ENCODE measurements at regions not wholly inside any gene's neighbourhood (a gene's known extent, or its start where the extent isn't known, plus 50 kb on each side); places are given as distances from the start of the nearest gene placed in this dataset.
"Not testable (repeated sequence)": the region's sequence is repeated elsewhere in the genome, so short reads cannot be mapped to it uniquely, and the experiment has no call there.

- not testable (repeated sequence) for DNase-seq (ENCODE audit: low spot score); FAIRE-seq
Observed at GRCh38 chr9:39559384-39559783, 203.9 kb downstream of the SPATA31A1 start.

- not testable (repeated sequence) for FAIRE-seq; DNase-seq (ENCODE audit: low spot score)
Observed at GRCh38 chr9:39566782-39567181, 211.3 kb downstream of the SPATA31A1 start.

DNA sequence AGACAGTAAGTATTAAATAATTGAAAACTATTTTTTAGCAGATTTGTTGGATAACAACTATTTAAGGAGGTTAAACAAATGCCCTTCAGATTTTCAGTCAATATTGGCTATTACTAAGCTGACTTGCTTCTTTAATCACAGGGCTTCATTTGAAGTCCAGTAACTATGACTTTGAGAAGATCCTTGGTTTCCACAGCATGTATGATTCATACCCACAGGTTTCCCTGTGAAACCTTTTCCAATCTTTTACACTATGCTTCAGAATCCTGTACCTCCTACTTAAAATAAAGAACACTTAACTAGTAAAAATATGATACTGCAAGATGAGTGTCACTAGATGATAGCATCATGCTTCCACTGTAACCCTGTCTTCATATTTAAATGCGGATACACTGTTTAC lies 211.9 kb downstream of the SPATA31A1 start:
- DNase-seq (ENCODE audit: low spot score); FAIRE-seq: not testable (repeated sequence)

DNA sequence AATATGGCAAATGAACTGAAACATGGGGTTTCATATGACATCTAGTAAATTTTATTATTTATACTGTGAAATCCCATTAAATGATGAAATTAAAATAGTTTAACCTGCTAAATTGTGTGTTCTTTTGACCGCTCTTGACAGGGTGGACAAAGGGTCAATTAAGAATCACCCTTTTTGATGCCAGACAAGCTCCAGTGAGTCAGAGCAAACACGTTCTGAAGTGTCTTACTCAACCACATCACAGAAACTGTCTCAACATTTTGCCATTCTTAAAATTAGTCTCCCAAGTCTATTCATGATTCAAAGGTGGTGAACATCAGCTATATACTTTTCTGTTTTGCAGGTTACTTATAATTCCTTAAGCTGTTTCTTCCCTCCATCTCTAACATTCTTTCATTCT lies 213.4 kb downstream of the SPATA31A1 start:
- DNase-seq (ENCODE audit: low spot score); FAIRE-seq: not testable (repeated sequence)

DNA sequence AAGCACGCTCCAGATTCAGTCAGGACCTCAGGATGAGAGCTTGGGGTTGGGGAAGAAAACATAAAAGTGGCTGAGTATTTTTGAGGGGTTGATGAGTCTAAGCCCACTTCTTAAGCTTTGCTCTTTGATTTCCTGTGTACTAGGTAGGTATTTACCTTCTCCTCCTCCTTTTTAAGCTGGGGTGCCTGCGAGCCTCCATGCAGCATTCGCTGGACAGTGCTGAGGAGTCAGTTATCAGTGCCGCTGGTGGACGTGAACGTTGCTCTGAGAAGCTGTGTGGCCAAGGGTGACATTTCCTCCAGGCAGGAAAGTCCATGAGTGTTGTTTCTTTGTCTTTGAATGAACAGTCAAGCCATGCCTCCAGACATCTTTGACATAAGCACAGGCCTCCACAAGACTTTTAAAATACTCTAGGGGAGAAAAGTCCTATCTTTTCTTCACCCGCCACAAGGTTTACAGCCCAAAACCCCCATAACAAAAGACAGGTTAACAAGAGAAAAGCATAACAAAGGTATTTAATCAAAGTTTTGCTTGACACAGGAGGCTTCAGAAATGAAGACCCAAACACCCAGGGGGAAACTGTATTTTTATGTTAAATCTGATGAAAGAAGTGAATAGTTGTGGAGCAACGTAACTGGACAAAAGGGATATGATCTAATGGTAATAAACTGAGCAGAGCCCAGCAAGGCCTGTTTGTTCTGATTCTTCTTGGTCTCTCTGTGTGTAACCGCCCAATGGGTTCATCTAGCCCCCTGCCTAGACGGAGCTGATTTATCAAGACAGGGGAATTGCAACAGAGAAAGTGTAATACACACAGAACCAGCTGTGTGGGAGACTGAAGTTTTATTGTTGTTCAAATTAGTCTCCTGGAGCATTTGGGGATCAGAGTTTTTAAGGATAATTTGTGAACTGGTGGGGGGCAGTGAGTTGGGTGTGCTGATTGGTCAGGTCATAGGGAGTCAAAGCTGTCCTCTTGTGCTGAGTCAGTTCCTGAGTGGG lies 217.9 kb downstream of the SPATA31A1 start:
- DNase-seq (ENCODE audit: low spot score); FAIRE-seq: not testable (repeated sequence)

GRCh38 chr9:39579000-39579399 lies 223.5 kb downstream of the SPATA31A1 start:
- not testable (repeated sequence) for DNase-seq (ENCODE audit: low spot score); FAIRE-seq

GRCh38 chr9:39581296-39581695 lies 225.8 kb downstream of the SPATA31A1 start:
- DNase-seq (ENCODE audit: low spot score); FAIRE-seq: not testable (repeated sequence)

GRCh38 chr9:39582677-39583412 lies 227.4 kb downstream of the SPATA31A1 start:
- peak; percentile 1 for DNase-seq (ENCODE audit: low spot score)
- not testable (repeated sequence) for FAIRE-seq

DNA sequence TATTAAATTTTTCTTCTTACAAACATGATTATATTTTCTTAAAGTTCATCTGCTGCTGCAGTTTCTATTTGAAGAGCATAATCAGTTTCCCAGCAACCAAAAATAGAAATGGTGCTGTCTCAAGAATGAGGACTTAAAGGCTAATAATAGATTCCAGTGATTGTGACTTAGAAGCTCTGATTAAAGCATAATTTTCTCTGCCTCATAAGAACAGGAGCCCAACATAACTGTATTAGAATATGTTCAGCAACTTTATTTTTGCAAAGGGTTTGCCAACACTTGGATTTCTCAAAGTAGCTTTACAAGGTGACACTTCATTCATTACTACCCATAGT lies 227.9 kb downstream of the SPATA31A1 start:
- DNase-seq (ENCODE audit: low spot score); FAIRE-seq: not testable (repeated sequence)

DNA sequence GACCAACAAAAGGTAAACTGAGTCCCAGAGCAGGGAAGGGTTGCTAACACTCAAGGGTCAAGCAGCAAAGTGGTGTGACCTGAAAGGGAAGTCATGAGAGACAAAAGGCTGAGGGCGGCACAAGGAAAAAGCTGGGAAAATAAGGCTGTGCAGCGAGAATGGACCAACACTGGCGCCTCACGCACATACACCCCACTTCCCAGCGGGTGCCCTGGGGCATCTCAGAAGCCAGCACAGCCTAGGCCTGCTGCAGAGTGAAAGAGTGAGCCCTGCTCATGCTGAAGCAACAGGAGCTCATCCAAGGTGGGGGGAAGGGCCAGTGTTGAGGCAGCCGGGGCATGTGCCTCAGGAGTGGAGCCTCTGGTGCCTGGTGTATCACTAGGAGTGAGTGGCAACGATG lies 229.8 kb downstream of the SPATA31A1 start:
- not testable (repeated sequence) for DNase-seq (ENCODE audit: low spot score); FAIRE-seq

DNA sequence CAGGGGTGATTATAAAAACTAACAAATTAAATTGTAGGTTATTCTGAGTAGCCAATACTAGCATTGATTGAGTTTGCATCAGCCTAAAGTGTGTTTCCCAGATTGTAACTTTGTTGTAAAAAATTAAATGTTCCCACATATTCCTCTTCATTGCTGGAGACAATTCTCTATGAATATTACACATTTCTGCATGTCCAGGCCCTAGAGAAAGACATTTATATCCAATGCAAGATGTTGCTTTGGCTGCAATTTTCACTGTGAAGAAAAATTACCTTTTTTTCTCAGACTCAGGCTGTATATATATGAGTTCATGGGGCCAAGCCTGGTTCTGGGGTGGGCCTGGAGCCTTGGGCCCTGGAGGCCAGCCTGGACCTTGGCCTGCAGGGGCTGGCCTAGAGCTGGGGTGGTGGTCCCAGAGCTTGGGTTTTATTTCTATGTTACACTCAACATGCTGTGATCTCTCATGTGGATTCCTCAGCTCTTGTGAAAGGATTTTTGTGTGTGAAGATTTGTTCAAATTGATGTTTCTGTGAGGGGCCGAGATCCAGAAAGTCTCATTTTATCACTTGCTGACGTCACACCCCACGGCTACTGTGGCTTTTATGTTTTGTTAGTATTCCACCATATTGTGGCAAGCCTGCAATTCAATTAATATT lies 232.5 kb downstream of the SPATA31A1 start:
- peak; percentile 1 for DNase-seq (ENCODE audit: low spot score)
- no peak for FAIRE-seq

DNA sequence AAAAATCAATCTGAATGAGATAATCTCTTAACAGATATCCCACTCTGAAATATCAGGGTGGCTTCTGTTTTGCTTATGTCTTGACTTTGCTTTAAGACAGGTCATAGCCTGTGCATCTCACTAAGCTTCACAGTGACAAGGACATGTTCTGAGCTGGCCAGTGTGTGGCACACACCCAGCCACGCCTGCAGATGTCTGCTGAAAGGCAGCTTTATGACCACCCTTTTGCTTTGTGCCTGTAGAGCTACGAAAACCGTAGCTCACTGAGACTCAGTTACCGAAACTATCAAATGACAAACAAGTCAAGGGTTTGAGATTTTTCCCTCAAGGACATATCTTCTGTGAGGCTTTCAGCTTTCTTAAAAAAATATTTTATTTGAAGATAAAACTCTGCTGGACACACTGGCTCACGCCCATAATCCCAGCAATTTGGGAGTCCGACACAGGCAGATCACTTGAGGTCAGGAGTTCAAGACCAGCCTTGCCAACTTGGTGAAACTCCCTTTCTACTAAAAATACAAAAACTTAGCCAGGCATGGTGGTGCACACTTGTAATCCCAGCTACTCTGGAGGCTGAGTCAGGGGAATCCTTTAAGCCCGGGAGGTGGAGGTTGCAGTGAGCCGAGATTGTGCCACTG lies 233.2 kb downstream of the SPATA31A1 start:
- DNase-seq (ENCODE audit: low spot score) (peak; percentile 1), FAIRE-seq (no peak)

- not testable (repeated sequence) for DNase-seq (ENCODE audit: low spot score); FAIRE-seq
Observed at GRCh38 chr9:39604089-39604488, 248.6 kb downstream of the SPATA31A1 start.

- DNase-seq (ENCODE audit: low spot score); FAIRE-seq: not testable (repeated sequence)
Observed at GRCh38 chr9:39611449-39612231, 256.2 kb downstream of the SPATA31A1 start.

- DNase-seq (ENCODE audit: low spot score); FAIRE-seq: not testable (repeated sequence)
Observed at GRCh38 chr9:39616480-39616879, 261.0 kb downstream of the SPATA31A1 start.

DNA sequence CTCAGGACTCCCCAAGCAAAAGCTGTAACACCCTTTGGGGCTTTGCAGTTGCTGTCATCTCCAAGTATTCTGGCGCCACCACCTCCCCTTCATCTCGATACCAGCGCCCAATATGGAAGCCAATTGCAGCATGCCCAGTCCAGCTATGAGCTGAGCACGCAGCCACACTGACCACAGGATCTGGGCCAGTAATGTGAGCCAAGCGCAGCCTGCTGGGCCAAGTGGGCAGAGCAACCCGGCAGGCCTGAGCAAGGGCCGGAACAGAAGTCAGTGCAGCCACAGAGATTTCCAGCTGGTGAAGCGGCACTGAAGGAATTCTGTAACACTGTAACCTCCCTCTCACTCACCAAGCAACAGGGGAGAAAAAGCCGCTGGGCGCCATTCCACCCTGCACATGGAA lies 268.6 kb downstream of the SPATA31A1 start:
- FAIRE-seq; DNase-seq (ENCODE audit: low spot score): not testable (repeated sequence)

DNA sequence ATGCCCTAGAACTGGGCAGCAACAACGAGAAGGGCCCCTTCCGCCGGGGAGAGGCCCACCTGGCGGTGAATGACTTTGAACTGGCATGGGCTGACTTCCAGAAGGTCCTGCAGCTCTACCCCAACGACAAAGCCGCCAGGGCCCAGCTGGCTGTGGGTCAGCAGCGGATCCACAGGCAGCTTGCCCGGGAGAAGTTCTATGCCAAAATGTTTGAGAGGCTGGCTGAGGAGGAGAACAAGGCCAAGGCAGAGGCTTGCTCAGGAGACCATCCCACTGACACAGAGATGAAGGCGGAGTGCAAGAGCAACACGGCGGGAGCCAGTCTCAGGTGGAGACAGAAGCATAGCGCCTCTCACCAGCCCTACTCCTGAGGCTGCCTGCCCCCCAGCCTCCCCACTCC lies 276.6 kb downstream of the SPATA31A1 start:
- FAIRE-seq; DNase-seq (ENCODE audit: low spot score): not testable (repeated sequence)

DNA sequence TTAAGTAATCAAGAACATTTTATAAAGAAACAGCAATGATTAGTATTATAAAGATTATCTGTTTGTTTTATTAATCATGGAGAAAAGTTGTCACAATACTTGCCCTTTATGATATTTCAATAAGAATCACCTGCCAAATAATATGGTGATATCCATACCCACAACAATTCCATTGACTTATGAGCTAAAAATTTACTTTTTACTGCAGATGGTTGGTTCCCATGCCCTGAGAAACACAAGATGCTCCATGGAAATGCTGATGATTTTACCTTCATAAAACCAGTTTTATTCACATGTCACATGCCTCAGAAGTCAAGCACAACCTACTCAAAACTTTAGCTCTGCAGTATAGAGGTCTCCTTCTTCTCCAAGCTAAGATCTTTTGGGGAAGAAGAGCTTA lies 293.6 kb downstream of the SPATA31A1 start:
- not testable (repeated sequence) for FAIRE-seq; DNase-seq (ENCODE audit: low spot score)

GRCh38 chr9:39656960-39657603 lies 301.6 kb downstream of the SPATA31A1 start:
- not testable (repeated sequence) for FAIRE-seq

More at GRCh38 chr9:39656960-39657603, 301.6 kb downstream of the SPATA31A1 start:
- DNase-seq (ENCODE audit: low spot score), result not testable (repeated sequence)

All from urothelium cell line (cell line).